ENCODE measurements at regions not wholly inside any gene's neighbourhood (a gene's known extent, or its start where the extent isn't known, plus 50 kb on each side); places are given as distances from the start of the nearest gene placed in this dataset.

- no peaks in the 10 kb centered on the region for H3K36me3 ChIP-seq (ENCODE audit: insufficient read depth, low read length)
- H3K4me3 ChIP-seq (ENCODE audit: low read depth, low read length, poor library complexity, severe bottlenecking): no peak overlapping the region
- no peaks in the 10 kb centered on the region for H3K79me2 ChIP-seq (ENCODE audit: insufficient read depth, low read depth, low read length)
- TF ChIP-seq CTCF (conservative IDR thresholded peaks at IDR 0.05; ENCODE audit: low read length): no peak
- no peak for TF ChIP-seq EZH2phosphoT487 (IDR thresholded peaks at IDR 0.05; ENCODE audit: borderline replicate concordance, low read depth, low read length)
- H3K9me3 ChIP-seq (ENCODE audit: low read length): no peaks in the 10 kb centered on the region
- POLR2A ChIA-PET: interaction anchor here (0.7 kb wide), 1 partner anchor 91 kb away, joined by 3 read pairs; no protein-coding TSS in a partner anchor
- DNase-seq (ENCODE audit: low spot score): no peak
- CTCF ChIA-PET (ENCODE audit: unreplicated experiment): no interaction called here
- no peaks in the 10 kb centered on the region for H3K4me1 ChIP-seq (ENCODE audit: insufficient read depth, low read length, poor library complexity, severe bottlenecking)
- H2AFZ ChIP-seq (ENCODE audit: low read length): no peak overlapping the region
- intact Hi-C loops (cut with micrococcal nuclease; ENCODE audit: unreplicated experiment): no loop called here
- H3K27ac ChIP-seq (ENCODE audit: low read depth, low read length, poor library complexity, severe bottlenecking): no peak overlapping the region
- BruUV-seq (replicated peaks): no TSS peak
- H4K20me1 ChIP-seq (ENCODE audit: insufficient read depth, low read length): no peaks in the 10 kb centered on the region
- H3K9me2 ChIP-seq (ENCODE audit: insufficient read depth, low read length): no peaks in the 10 kb centered on the region
- H3K4me2 ChIP-seq (ENCODE audit: low read length): no peak overlapping the region
These were observed 558.4 kb upstream of the CDH4 start for GRCh38 chr20:60693496-60694133.

DNA sequence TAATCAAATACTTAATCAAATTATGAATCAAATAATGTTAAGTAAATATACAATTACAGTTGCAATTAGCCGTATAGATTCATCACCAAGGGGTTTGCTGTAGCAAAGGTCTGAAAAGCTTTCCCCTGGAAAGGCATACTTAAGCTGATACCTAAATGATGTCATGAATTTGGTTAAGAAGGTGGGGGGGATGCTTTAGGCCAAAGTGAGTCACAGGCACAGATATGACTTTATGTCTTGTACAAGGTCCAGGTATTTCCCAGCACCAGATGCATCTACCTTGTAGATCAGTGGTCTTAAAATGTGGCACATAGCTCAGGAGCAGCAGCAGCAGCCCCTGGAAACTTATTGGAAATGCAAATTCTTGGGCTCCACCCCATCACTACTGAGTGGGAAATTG lies 557.3 kb upstream of the CDH4 start:
- BruUV-seq (replicated peaks): no TSS peak
- intact Hi-C loops (cut with micrococcal nuclease; ENCODE audit: unreplicated experiment): no loop called here
- ChIA-PET POLR2A (no interaction called here), CTCF (ENCODE audit: unreplicated experiment) (no interaction called here)
- Histone ChIP-seq H2AFZ (ENCODE audit: low read length) (no peak overlapping the region), H3K36me3 (ENCODE audit: insufficient read depth, low read length) (no peaks in the 10 kb centered on the region), H3K79me2 (ENCODE audit: insufficient read depth, low read depth, low read length) (no peaks in the 10 kb centered on the region), H3K4me2 (ENCODE audit: low read length) (no peak overlapping the region), H3K4me1 (ENCODE audit: insufficient read depth, low read length, poor library complexity, severe bottlenecking) (no peaks in the 10 kb centered on the region), H3K27ac (ENCODE audit: low read depth, low read length, poor library complexity, severe bottlenecking) (no peak overlapping the region), H3K4me3 (ENCODE audit: low read depth, low read length, poor library complexity, severe bottlenecking) (no peak overlapping the region), H4K20me1 (ENCODE audit: insufficient read depth, low read length) (no peaks in the 10 kb centered on the region), H3K9me3 (ENCODE audit: low read length) (no peaks in the 10 kb centered on the region), H3K9me2 (ENCODE audit: insufficient read depth, low read length) (no peaks in the 10 kb centered on the region)
- no peak for TF ChIP-seq CTCF (conservative IDR thresholded peaks at IDR 0.05; ENCODE audit: low read length)
- no peak for TF ChIP-seq EZH2phosphoT487 (IDR thresholded peaks at IDR 0.05; ENCODE audit: borderline replicate concordance, low read depth, low read length)
- no peak for DNase-seq (ENCODE audit: low spot score)

- no peak for TF ChIP-seq EZH2phosphoT487 (IDR thresholded peaks at IDR 0.05; ENCODE audit: borderline replicate concordance, low read depth, low read length)
- TF ChIP-seq CTCF (conservative IDR thresholded peaks at IDR 0.05; ENCODE audit: low read length): no peak
- POLR2A ChIA-PET: no interaction called here
- CTCF ChIA-PET (ENCODE audit: unreplicated experiment): no interaction called here
- Histone ChIP-seq H2AFZ (ENCODE audit: low read length) (no peak overlapping the region), H3K4me3 (ENCODE audit: low read depth, low read length, poor library complexity, severe bottlenecking) (no peak overlapping the region), H3K79me2 (ENCODE audit: insufficient read depth, low read depth, low read length) (no peaks in the 10 kb centered on the region), H3K9me2 (ENCODE audit: insufficient read depth, low read length) (no peaks in the 10 kb centered on the region), H4K20me1 (ENCODE audit: insufficient read depth, low read length) (no peaks in the 10 kb centered on the region), H3K4me1 (ENCODE audit: insufficient read depth, low read length, poor library complexity, severe bottlenecking) (no peaks in the 10 kb centered on the region), H3K9me3 (ENCODE audit: low read length) (no peaks in the 10 kb centered on the region), H3K36me3 (ENCODE audit: insufficient read depth, low read length) (no peaks in the 10 kb centered on the region), H3K4me2 (ENCODE audit: low read length) (no peak overlapping the region), H3K27ac (ENCODE audit: low read depth, low read length, poor library complexity, severe bottlenecking) (no peak overlapping the region)
- no peak for DNase-seq (ENCODE audit: low spot score)
- no TSS peak for BruUV-seq (replicated peaks)
- intact Hi-C loops (cut with micrococcal nuclease; ENCODE audit: unreplicated experiment): no loop called here
These were observed 556.6 kb upstream of the CDH4 start for GRCh38 chr20:60695226-60696000.

Data from OCI-LY7 (cell line).